Right renal pelvis (tissue), 4 donors: ENCODE measurements at regions not wholly inside any gene's neighbourhood (a gene's known extent, or its start where the extent isn't known, plus 50 kb on each side); places are given as distances from the start of the nearest gene placed in this dataset.

Experiments
- DNase-seq, 4 donors: peaks; one replicate each; pipeline ENCODE4 v3.0.0-alpha.2; 2013; ENCODE audit warnings: low read depth in 4 of 4, low spot score in 3 of 4, missing footprints in 1 of 4

GRCh38 chr10:130576427-130576826 lies 440.2 kb downstream of the GLRX3 start:
- no peak for DNase-seq

- no peak for DNase-seq
Observed at GRCh38 chr10:130577039-130577438, 440.8 kb downstream of the GLRX3 start.

GRCh38 chr10:130578532-130579289 lies 442.5 kb downstream of the GLRX3 start:
- no peak for DNase-seq

- DNase-seq = no peak
Observed at GRCh38 chr10:130579913-130580312, 443.7 kb downstream of the GLRX3 start.

GRCh38 chr10:130580975-130581374 lies 444.8 kb downstream of the GLRX3 start:
- DNase-seq = no peak

GRCh38 chr10:130587718-130588117 lies 451.5 kb downstream of the GLRX3 start:
- no peak for DNase-seq

GRCh38 chr10:130606001-130606405 lies 469.8 kb downstream of the GLRX3 start:
- no peak for DNase-seq

- no peak for DNase-seq
Observed at GRCh38 chr10:130607366-130607765, 471.2 kb downstream of the GLRX3 start.

- no peak for DNase-seq
Observed at GRCh38 chr10:130611239-130611638, 475.0 kb downstream of the GLRX3 start.

- DNase-seq = no peak
Observed at GRCh38 chr10:130615457-130615856, 479.3 kb downstream of the GLRX3 start.

- DNase-seq = no peak
Observed at GRCh38 chr10:130617985-130618384, 481.8 kb downstream of the GLRX3 start.

- no peak for DNase-seq
Observed at GRCh38 chr10:130618647-130619046, 482.5 kb downstream of the GLRX3 start.

GRCh38 chr10:130621231-130621775 lies 485.1 kb downstream of the GLRX3 start:
- DNase-seq = no peak

GRCh38 chr10:130623680-130624267 lies 487.6 kb downstream of the GLRX3 start:
- DNase-seq = no peak

GRCh38 chr10:130627346-130628045 lies 491.3 kb downstream of the GLRX3 start:
- DNase-seq = no peak

- DNase-seq = no peak
Observed at GRCh38 chr10:130630135-130630534, 493.9 kb downstream of the GLRX3 start.

- no peak for DNase-seq
Observed at GRCh38 chr10:130631142-130632096, 495.2 kb downstream of the GLRX3 start.

GRCh38 chr10:130634816-130635215 lies 498.6 kb downstream of the GLRX3 start:
- no peak for DNase-seq

- DNase-seq = no peak
Observed at GRCh38 chr10:130635528-130635927, 499.3 kb downstream of the GLRX3 start.

GRCh38 chr10:130636313-130636930 lies 500.2 kb downstream of the GLRX3 start:
- DNase-seq = no peak
